ENCODE measurements at regions not wholly inside any gene's neighbourhood (a gene's known extent, or its start where the extent isn't known, plus 50 kb on each side); places are given as distances from the start of the nearest gene placed in this dataset.

DNA sequence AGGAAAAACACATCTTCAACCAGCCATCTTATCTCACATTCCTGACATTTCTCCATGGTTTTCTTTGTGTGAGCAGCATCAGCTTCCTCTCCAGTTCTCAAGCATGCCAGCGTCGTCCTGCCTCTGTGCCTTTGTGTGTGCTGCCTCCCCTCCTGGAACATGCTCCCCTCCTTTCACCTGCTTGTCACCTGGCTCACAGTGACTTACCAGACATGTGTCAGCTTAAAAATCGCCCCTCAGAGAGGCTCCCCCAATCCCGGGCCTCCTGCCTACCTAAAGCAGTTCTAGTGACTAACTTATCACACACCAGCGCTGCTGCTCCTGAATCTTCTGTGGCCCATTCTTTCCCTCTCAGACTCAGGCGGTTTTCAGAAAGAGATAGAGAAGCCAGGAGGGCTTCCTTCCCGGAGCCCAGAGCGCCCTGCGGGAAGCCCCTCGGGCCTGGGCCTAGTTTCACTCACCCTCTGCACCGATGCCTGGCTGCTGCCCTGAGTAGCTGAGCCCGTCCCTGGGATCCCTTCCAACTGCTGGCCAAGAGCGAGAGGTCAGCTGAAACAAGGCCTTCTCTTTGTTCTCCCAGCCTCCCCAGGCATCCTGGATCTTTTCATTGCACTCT, 51.1 kb upstream of the MVB12B start:
- DNase-seq, result no peak

DNA sequence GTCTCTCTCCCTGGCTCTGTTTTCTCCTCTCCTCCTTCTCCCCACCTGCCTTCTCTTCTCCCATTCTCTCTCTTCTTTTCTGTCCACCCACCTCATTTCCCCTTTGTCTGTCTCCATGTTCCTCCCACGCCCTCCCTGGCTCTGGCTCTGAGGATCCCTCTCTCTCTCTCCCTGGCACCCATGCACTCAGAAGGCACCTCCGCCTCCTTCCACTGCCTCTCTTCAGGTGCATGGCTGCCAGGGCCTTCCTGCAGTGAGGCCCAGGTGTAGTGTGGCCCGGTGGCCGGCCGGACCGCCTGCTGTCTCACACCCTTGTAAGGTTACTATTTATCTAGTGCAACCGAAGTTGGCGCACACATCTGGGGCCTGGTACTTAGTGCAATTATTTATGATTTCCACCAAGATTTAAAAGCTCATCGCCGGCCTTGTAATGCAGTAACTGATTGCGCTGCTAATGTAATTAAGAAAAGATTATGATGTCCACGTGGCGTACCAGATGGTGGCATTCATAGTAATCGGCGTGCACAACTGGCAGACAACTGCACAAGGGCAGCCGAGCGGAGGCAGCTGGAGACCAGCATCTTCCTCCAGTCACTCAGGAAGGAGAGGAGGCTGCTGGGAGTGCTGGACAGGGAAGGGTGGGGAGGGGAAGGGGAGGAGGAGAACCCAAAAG, 50.4 kb upstream of the MVB12B start:
- no peak for DNase-seq

Data from T-helper 1 cell (primary cell).